T-helper 2 cell treated with Interferon-gamma antibody and Interleukin-4, amounts not matched to agents 5 μg/mL and 100 μg/mL, for 36 hours (primary cell): ENCODE measurements at regions not wholly inside any gene's neighbourhood (a gene's known extent, or its start where the extent isn't known, plus 50 kb on each side); places are given as distances from the start of the nearest gene placed in this dataset.
"Not testable (repeated sequence)": the region's sequence is repeated elsewhere in the genome, so short reads cannot be mapped to it uniquely, and the experiment has no call there.

Experiments
- DNase-seq: peaks from one replicate; pipeline ENCODE4 v3.0.0; 2021; ENCODE audit warnings: low spot score
- H3K27ac Mint-ChIP-seq: one replicate; pipeline ENCODE4 v1.8.0; 2021; ENCODE audit warnings: mild to moderate bottlenecking, mixed read lengths
- H3K27me3 Mint-ChIP-seq: one replicate; pipeline ENCODE4 v1.8.0; 2021; ENCODE audit warnings: low read depth, mixed read lengths
- H3K36me3 Mint-ChIP-seq: one replicate; pipeline ENCODE4 v1.8.0; 2021; ENCODE audit warnings: low read depth, mixed read lengths
- H3K4me1 Mint-ChIP-seq: one replicate; pipeline ENCODE4 v1.8.0; 2021; ENCODE audit warnings: low read depth, mixed read lengths
- H3K4me3 Mint-ChIP-seq: one replicate; pipeline ENCODE4 v1.8.0; 2022; ENCODE audit warnings: mild to moderate bottlenecking, moderate library complexity, mixed read lengths
- H3K9me3 Mint-ChIP-seq: one replicate; pipeline ENCODE4 v1.8.0; 2021; ENCODE audit warnings: mixed read lengths

GRCh38 chr5:145521523-145521922 lies 313.6 kb downstream of the PRELID2 start:
- Mint-ChIP-seq H3K36me3 (no peaks in the 10 kb centered on the region), H3K27me3 (no peaks in the 10 kb centered on the region), H3K4me3 (no peak overlapping the region), H3K9me3 (peaks cover 10% of the 10 kb centered on the region), H3K27ac (no peak overlapping the region), H3K4me1 (no peaks in the 10 kb centered on the region)
- DNase-seq, result no peak

- no peak overlapping the region for H3K4me3 Mint-ChIP-seq
- no peaks in the 10 kb centered on the region for H3K36me3 Mint-ChIP-seq
- H3K27ac Mint-ChIP-seq, result no peak overlapping the region
- peaks cover 10% of the 10 kb centered on the region for H3K9me3 Mint-ChIP-seq
- no peaks in the 10 kb centered on the region for H3K4me1 Mint-ChIP-seq
- no peaks in the 10 kb centered on the region for H3K27me3 Mint-ChIP-seq
- DNase-seq, result no peak
Observed at GRCh38 chr5:145521066-145521465, 314.1 kb downstream of the PRELID2 start.

- Mint-ChIP-seq H3K4me3 (no peak overlapping the region), H3K9me3 (peaks cover 8% of the 10 kb centered on the region), H3K27ac (no peak overlapping the region), H3K27me3 (no peaks in the 10 kb centered on the region), H3K36me3 (no peaks in the 10 kb centered on the region), H3K4me1 (no peaks in the 10 kb centered on the region)
- no peak for DNase-seq
Observed at GRCh38 chr5:145520335-145520734, 314.8 kb downstream of the PRELID2 start.

- not testable (repeated sequence) for H3K27ac Mint-ChIP-seq
Observed at GRCh38 chr5:145517588-145517987, 317.6 kb downstream of the PRELID2 start.

GRCh38 chr5:145511351-145511750 lies 323.8 kb downstream of the PRELID2 start:
- no peaks in the 10 kb centered on the region for H3K27me3 Mint-ChIP-seq
- H3K27ac Mint-ChIP-seq, result no peak overlapping the region
- no peak overlapping the region for H3K4me3 Mint-ChIP-seq
- H3K36me3 Mint-ChIP-seq, result no peaks in the 10 kb centered on the region
- H3K9me3 Mint-ChIP-seq, result peaks cover 22% of the 10 kb centered on the region
- DNase-seq, result no peak
- H3K4me1 Mint-ChIP-seq, result no peaks in the 10 kb centered on the region

More at GRCh38 chr5:145517588-145517987, 317.6 kb downstream of the PRELID2 start:
- not testable (repeated sequence) for H3K4me3 Mint-ChIP-seq, DNase-seq, H3K36me3 Mint-ChIP-seq, H3K4me1 Mint-ChIP-seq, H3K27me3 Mint-ChIP-seq
- H3K9me3 Mint-ChIP-seq, result peaks cover 13% of the 10 kb centered on the region

GRCh38 chr5:145510769-145511168 lies 324.4 kb downstream of the PRELID2 start:
- Mint-ChIP-seq H3K4me1 (no peaks in the 10 kb centered on the region), H3K9me3 (peaks cover 17% of the 10 kb centered on the region), H3K4me3 (no peak overlapping the region), H3K36me3 (no peaks in the 10 kb centered on the region), H3K27me3 (no peaks in the 10 kb centered on the region), H3K27ac (no peak overlapping the region)
- DNase-seq, result no peak

GRCh38 chr5:145510324-145510723 lies 324.8 kb downstream of the PRELID2 start:
- H3K4me3 Mint-ChIP-seq, result no peak overlapping the region
- H3K9me3 Mint-ChIP-seq, result peaks cover 15% of the 10 kb centered on the region
- H3K4me1 Mint-ChIP-seq, result no peaks in the 10 kb centered on the region

GRCh38 chr5:145509336-145510136 lies 325.6 kb downstream of the PRELID2 start:
- no peaks in the 10 kb centered on the region for H3K4me1 Mint-ChIP-seq
- H3K27ac Mint-ChIP-seq, result no peak overlapping the region
- no peaks in the 10 kb centered on the region for H3K27me3 Mint-ChIP-seq

More at GRCh38 chr5:145510324-145510723, 324.8 kb downstream of the PRELID2 start:
- Mint-ChIP-seq H3K27ac (no peak overlapping the region), H3K36me3 (no peaks in the 10 kb centered on the region), H3K27me3 (no peaks in the 10 kb centered on the region)
- DNase-seq, result no peak

GRCh38 chr5:145506185-145506850 lies 328.8 kb downstream of the PRELID2 start:
- DNase-seq, result no peak
- H3K4me1 Mint-ChIP-seq, result no peaks in the 10 kb centered on the region
- peaks cover 11% of the 10 kb centered on the region for H3K9me3 Mint-ChIP-seq
- no peak overlapping the region for H3K27ac Mint-ChIP-seq
- no peak overlapping the region for H3K4me3 Mint-ChIP-seq
- no peaks in the 10 kb centered on the region for H3K36me3 Mint-ChIP-seq
- no peaks in the 10 kb centered on the region for H3K27me3 Mint-ChIP-seq

More at GRCh38 chr5:145509336-145510136, 325.6 kb downstream of the PRELID2 start:
- Mint-ChIP-seq H3K36me3 (no peaks in the 10 kb centered on the region), H3K9me3 (peaks cover 15% of the 10 kb centered on the region), H3K4me3 (no peak overlapping the region)
- no peak for DNase-seq

- H3K9me3 Mint-ChIP-seq, result peaks cover 8% of the 10 kb centered on the region
- H3K4me3 Mint-ChIP-seq, result no peak overlapping the region
- no peaks in the 10 kb centered on the region for H3K27me3 Mint-ChIP-seq
- no peaks in the 10 kb centered on the region for H3K4me1 Mint-ChIP-seq
- H3K27ac Mint-ChIP-seq, result no peak overlapping the region
- DNase-seq, result no peak
- no peaks in the 10 kb centered on the region for H3K36me3 Mint-ChIP-seq
Observed at GRCh38 chr5:145502906-145503305, 332.2 kb downstream of the PRELID2 start.

- Mint-ChIP-seq H3K27me3 (no peaks in the 10 kb centered on the region), H3K4me3 (no peak overlapping the region), H3K9me3 (peaks cover 8% of the 10 kb centered on the region), H3K36me3 (no peaks in the 10 kb centered on the region), H3K27ac (no peak overlapping the region), H3K4me1 (no peaks in the 10 kb centered on the region)
- no peak for DNase-seq
Observed at GRCh38 chr5:145500710-145501109, 334.4 kb downstream of the PRELID2 start.

GRCh38 chr5:145499483-145499882 lies 335.7 kb downstream of the PRELID2 start:
- H3K4me1 Mint-ChIP-seq, result no peaks in the 10 kb centered on the region
- H3K36me3 Mint-ChIP-seq, result no peaks in the 10 kb centered on the region
- no peak for DNase-seq
- H3K9me3 Mint-ChIP-seq, result peaks cover 8% of the 10 kb centered on the region
- no peak overlapping the region for H3K4me3 Mint-ChIP-seq
- H3K27ac Mint-ChIP-seq, result no peak overlapping the region
- no peaks in the 10 kb centered on the region for H3K27me3 Mint-ChIP-seq

- H3K9me3 Mint-ChIP-seq, result peaks cover 6% of the 10 kb centered on the region
- no peaks in the 10 kb centered on the region for H3K4me1 Mint-ChIP-seq
- H3K36me3 Mint-ChIP-seq, result no peaks in the 10 kb centered on the region
Observed at GRCh38 chr5:145497052-145497451, 338.1 kb downstream of the PRELID2 start.

GRCh38 chr5:145495741-145496140 lies 339.4 kb downstream of the PRELID2 start:
- Mint-ChIP-seq H3K36me3 (no peaks in the 10 kb centered on the region), H3K27me3 (no peaks in the 10 kb centered on the region), H3K9me3 (no peaks in the 10 kb centered on the region)

More at GRCh38 chr5:145497052-145497451, 338.1 kb downstream of the PRELID2 start:
- no peaks in the 10 kb centered on the region for H3K27me3 Mint-ChIP-seq
- H3K4me3 Mint-ChIP-seq, result no peak overlapping the region
- DNase-seq, result no peak
- H3K27ac Mint-ChIP-seq, result no peak overlapping the region

More at GRCh38 chr5:145495741-145496140, 339.4 kb downstream of the PRELID2 start:
- no peak overlapping the region for H3K27ac Mint-ChIP-seq
- DNase-seq, result no peak
- H3K4me3 Mint-ChIP-seq, result no peak overlapping the region
- H3K4me1 Mint-ChIP-seq, result no peaks in the 10 kb centered on the region
